Left colon (tissue), 2 donors: ENCODE measurements at regions not wholly inside any gene's neighbourhood (a gene's known extent, or its start where the extent isn't known, plus 50 kb on each side); places are given as distances from the start of the nearest gene placed in this dataset.

ENCODE experiments used
- ATAC-seq: fragments of 200-7000 bp; cut with Tn5 transposase; one replicate; pipeline ENCODE4 v1.9.1; 2020; ENCODE audit warnings: mild to moderate bottlenecking, moderate library complexity
- DNase-seq, 2 donors: peaks; one replicate each; pipeline ENCODE4 v3.0.0-alpha.2; 2020
- intact Hi-C, 2 donors: fragments of 100-400 bp; cut with DNase I in 1 of 2; cut with micrococcal nuclease in 1 of 2; formaldehyde crosslinking; loops; one replicate each; pipeline versions ENCODE4 v1.11.2 to v1.14.0; 2022; cut with DNase I, micrococcal nuclease
- donor health status: DM: no; HTN: no; CAD: no.
- donor health status: DM: yes; HTN: yes; CAD: no.

DNA sequence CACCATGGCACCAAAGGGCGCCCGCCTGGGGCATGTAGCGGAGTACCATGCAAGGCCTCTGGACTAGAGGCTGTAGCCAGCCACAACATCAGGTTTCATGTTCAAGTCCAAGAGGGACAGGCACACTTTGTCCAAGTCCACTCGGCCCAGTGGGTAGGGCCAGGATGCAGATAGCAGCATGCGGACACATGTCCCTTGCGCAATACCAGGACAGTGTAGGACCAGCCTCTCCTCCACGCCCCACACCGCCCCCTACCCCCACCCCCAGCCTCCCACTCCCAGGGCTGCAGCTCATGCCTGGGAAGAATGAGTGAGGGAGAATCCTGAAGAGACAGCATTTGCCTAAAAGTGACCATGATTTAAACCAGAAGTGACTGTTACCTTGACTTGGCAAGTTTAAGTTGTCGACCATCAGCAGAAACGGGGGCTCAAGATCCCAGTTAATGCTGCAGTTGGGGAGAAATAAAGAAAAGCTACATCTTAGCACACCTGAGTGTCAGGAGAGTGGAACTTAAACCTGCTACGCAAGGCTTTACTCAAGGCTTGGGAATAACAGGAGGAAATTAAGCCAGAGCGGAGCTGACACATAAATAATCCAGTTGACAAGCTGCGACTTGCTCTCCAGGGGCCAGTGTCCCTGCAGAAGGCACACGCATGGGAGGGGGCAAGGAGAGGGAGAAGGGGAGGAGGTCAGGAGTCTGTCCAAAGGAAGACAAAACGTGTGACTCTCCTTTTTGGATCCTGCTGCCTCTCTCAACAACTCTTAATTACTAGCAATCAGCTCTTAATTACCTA is 221.7 kb downstream of the BCOR start:
- no peak for DNase-seq
- intact Hi-C loops: no loop called here
- no peak for ATAC-seq

DNA sequence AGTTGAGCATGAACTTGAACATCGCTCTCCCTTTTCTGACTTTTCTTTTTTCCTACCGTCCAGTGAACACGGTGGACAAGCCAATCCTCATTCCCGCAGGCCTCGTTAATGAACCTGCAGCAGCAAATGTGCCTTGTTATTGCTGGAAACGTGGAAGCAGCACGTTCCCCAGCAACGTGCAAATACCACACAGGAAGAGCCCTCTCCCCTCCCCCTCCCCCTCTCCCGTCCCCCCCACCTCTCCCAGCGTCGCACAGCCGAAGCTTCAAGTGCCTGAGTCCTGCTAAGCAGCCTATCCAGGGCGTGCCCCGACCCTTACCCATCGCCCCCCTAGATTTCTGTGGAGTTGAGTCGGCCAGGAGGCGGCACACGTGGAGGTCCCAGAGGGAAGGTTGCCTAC is 219.9 kb downstream of the BCOR start:
- intact Hi-C loops: no loop called here
- DNase-seq: no peak
- no peak for ATAC-seq

DNA sequence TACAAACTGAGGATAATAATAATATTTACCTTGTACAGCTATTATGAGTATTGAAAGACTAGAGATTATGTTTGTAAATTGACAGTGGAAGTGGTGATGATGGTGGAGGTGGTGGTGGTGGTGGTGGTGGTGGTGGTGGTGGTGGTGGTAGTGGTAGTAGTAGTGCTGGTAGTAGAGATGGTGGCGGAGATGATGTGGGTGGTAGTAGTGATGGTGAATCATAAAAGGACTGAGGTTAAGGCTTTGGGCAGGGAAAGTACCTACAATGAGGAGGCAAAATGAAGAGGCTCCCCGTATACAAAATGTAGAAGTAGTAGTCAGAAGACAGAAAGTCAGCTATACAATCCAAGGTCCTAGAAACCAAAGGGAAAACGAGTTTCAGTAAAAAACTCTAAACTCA is 214.1 kb downstream of the BCOR start:
- DNase-seq (no peak), ATAC-seq (no peak)
- intact Hi-C loops: no loop called here

DNA sequence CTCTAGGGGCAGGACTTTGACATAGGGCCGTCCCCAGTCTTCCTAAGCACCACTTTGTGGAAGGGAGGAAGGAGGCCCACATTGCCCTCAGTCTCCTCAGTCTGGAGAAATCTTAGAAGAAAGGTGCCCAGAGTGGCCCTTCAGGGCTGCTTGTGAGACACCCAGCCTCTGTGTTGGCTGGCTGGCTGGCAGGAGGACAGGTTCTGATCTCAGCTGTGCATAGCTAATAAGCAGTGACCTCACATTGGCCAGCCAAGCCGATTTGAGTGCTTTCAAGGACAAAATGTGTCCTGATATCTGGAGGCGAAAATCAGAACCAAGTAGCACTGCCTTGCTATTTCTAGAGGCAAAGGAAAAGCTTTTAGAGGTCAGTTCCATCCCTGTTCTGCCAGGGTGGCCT is 211.5 kb downstream of the BCOR start:
- no peak for DNase-seq
- no peak for ATAC-seq
- intact Hi-C loops: no loop called here

DNA sequence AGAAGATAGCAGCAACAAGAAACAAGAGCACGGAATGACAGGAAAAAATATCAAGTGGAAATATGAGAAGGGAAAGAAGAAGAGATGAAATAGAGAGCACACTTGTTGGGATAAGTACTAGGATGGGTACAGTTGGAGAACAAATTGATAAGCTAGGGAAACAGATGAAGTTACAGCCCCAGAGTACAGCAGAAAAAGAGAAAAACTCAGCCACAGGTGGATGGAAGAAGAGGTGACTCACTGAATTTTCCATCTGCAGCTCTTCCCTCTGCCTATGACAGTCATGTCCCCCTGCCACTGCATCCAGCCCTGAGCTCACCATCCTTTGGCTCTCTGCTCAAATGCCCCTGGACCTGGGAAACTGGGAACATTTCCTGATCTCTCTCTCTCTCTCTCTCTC is 209.0 kb downstream of the BCOR start:
- intact Hi-C loops: no loop called here
- ATAC-seq: no peak
- no peak for DNase-seq

DNA sequence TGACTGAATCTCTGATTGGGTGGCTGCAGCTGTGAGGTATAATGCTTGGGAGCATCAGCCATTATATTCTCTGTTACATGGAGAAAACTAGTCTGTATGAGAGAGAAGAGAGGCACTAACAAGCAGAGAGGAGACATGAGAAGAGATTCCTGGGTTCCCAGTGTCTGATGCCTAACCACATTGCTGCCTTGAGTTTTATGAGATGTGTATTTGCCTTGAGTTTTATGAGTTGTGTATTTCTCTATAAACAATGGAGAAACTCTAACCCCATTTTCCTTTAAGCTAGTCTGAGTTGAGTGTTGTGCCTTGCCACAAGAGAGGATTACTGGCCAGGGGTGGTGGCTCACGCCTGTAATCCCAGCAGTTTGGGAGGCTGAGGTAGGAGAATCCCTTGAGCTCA is 208.1 kb downstream of the BCOR start:
- intact Hi-C loops: no loop called here
- ATAC-seq (peak; percentile 67), DNase-seq (no peak)

DNA sequence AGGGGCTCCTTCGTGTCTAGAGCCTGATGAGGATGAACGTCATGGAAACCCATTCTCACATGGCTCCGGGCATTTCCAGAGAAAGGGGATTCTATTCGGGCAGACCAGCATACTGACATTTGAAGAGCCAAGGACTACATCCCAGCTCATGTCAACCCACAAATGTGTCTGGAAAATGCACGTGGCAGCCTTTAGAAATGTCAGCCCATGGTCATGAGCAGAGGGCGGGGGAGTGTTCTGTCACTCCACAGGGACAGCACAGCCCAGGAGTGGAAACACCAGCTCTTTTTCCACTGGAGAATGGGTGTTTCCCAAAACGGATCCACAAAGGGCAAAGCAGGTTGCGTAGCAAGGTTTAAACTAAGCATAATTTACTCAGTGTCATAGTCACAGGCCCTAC is 207.0 kb downstream of the BCOR start:
- no peak for ATAC-seq
- intact Hi-C loops: no loop called here
- DNase-seq: no peak

DNA sequence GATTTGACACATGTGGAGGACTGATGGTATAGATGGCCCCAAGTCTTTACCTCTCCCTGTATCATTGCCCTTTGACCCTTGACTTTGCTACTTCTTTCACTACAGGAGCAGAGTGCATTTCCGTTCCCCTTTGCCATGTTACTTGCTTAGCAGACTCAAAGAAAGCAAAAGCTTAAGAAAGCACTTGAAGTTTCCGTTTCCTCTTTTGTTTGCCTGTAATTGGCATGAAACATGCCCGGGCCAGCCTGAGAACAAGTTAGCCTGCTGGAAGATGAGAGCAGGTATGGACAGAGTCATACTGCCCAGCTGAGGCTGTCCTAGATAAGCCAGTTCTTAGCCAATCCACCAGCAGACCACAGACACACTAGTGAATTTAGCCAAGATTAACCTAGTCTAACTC is 206.0 kb downstream of the BCOR start:
- intact Hi-C loops: no loop called here
- no peak for DNase-seq
- no peak for ATAC-seq

DNA sequence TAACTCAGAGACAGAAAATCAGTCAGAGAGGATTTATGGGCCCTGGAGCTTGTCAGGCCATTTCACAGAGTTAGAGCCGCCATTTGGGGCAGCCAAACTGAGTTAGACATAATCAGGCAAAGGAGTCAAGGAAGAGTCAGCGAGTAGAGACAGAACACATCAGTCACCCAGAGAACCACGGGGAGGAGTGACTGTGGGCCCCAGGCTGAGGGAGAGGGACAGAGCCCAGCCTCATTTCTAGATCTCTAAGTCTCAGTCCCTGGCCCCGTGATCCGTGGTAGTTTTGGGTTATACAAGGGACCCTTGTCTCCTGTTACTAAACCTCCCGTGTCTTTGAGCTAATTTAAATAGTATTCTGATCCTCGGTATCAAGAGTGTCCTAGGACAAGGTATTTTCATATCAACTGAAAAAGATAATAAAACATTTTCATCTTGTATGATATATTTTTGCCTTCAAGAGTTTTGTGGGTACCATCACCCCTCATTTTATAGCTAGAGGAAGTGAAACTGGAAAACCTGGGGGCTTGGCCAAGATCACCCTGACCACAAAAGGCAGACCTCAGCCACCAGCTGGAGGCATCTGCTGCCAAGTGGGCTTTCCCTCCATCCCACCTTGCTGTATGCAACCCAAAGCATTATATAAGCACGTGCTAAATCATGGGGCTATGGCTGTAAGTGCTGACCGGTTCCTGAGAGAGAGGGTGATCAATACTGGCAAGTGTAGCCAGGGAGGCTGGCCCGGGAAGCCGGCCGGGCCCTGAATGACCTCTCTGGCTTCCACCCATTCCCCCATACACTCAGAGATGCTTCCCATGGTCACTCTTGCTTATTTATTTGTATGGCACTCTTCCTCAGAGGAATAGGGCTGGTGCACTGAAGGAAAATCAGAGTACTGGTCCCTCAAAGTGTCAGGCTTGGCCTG is 204.1 kb downstream of the BCOR start:
- intact Hi-C loops: no loop called here
- DNase-seq (no peak), ATAC-seq (no peak)

DNA sequence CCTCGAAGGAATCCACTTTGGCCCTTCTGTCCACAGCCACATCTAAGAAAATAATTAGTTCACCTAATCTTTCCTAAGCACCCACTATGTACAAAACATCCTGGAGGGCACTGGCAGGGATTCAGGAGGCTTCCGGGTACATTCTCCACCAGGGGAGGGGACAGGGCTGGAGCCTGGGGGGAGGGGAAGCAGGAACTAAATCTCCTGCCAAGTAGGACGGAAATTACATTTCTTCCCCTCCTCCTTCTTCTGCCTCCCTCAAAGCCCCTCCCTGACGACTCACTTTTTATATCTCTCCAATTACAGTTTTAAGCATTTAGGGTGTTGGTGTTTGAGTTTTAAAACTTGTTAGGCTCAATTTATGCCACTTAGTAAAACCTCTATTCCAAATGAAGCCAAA is 203.1 kb downstream of the BCOR start:
- DNase-seq (peak; percentile 52 to 64), ATAC-seq (peak; percentile 70)
- intact Hi-C loops: no loop called here

DNA sequence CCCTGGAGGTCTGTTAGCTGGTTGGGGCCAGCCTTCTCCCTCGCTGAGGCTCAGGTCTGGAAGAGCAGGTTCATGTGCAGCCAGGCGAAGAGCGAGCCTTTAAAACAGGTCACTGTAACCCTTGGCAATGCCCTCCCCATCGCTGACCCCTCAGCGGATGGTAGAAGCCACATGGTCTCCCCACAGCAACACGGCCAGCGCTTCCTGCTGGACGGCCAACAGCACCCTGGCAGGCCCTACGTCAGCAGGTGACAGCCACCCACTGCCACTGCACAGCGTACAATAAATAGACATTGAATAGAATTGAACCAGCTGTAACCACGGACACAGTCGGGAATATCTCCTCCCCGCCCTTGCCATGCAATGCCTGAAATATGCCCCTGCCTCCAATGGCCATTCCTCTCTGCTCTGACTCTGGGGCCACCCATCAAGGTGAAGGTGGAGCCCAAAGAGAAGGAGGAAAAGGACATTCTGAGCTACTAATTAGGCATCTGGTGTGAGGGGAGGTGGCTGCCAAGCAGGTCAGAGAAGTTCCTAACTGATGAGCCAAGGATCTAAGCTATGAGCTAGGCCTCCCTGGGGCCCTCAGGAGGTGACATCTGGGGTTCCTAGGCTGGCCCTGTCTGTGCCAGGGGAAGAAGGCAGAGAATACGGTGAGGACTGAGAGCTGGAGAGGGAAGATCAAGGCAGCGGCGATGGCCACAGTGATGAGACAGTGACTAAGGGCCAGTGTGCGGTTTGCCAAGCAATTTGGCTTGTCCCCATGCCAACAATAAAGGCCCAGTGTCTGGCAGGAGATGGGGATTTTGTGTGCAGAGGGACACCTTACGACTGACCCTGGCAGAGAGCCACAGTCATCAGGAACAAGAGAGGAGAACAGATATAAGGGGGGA is 202.3 kb downstream of the BCOR start:
- peak; percentile 69 for ATAC-seq
- intact Hi-C loops: no loop called here
- peak; percentile 27 to 46 for DNase-seq

DNA sequence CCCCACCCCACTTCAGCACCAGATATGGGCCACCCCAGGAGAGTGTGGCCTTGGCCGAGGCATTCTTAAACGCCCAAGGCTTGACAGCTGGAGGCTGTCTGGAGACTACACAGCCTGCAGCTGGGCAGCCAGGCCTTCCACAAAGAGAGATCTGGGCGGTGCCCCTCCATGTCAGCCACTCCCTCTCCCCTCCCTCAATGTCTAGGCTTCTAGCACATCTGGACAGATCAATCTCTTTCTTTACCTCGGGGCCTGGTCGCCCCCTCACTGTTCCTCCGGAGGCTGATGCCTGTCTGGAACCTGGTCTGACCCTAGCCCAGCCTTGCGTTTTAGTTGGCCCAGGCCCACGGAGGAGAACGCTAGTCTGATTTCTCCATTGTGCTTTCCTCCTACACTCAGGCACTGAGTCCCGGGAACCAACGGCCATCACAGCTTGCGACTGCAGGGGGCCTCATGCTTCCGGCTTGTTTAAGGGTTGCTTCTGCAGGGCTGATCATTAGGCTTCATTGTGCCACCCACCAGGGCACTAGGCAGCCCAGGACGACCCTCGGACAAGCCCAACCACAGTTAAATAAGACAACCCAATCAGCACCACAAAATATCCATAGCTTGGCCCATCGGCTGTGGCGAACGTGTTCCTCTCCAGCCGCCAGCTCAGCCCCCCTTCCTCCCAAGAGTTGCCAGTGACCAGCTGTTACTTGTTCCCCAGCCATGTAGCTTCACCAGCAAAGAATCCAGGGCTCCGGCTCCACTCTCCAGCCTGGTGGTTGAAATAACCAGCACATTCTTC is 200.6 kb downstream of the BCOR start:
- no peak for ATAC-seq
- DNase-seq: no peak
- intact Hi-C loops: no loop called here

DNA sequence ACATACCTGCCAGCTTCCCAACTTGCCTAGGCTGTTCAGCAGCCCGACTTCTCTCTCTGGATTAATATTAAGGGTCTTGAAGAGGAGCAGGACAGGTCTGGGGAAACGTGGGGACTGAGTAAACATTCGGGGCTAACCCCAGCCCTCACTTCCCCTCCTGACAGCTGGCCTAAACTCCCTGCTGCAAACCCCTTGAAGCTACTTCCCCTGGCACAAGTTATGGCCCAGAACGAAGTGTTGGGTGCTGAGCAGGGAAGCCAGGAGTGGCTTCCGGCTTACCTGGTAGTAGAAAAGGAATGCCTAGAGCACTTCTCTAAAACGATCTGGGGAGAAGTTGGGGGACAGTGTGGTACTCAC is 200.0 kb downstream of the BCOR start:
- intact Hi-C loops: no loop called here
- ATAC-seq: no peak
- DNase-seq: no peak

DNA sequence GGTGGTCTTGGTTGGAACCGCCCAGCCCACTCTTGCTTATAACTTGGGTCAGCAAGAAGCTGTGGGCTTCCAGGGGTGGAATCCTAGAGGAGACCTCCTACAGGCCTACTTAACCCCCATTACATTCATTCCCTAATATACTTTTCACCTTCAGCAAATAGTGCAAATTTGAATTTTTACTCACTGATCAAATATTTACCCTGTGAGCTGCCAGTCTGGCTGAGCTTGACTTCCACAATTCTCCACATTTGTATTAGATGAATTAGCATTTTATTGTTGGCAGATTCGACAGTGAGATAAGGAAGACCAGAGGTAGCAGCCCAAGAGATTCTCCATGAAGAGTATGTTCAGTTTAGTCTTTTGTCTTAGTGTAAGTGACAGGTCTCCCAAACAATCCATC is 199.6 kb downstream of the BCOR start:
- no peak for DNase-seq
- intact Hi-C loops: no loop called here
- no peak for ATAC-seq

DNA sequence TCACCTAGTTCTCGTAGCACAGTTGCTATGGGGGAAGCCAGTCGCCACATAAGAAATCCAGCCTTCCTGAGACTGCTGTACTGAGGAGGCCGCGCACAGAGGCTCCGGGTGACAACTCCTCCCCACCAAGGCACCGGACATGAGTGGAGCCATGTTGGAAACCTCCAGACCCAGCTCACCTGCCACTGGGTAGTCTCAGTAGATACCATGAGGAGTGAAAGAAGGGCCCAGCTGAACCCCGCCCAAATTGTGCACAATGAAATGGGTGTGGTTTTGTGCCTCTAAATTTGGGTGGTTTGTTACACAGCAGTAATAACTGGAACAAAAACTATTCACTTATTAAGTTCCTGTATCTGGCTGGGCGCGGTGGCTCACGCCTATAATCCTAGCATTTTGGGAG is 198.7 kb downstream of the BCOR start:
- no peak for ATAC-seq
- intact Hi-C loops: no loop called here
- no peak for DNase-seq

DNA sequence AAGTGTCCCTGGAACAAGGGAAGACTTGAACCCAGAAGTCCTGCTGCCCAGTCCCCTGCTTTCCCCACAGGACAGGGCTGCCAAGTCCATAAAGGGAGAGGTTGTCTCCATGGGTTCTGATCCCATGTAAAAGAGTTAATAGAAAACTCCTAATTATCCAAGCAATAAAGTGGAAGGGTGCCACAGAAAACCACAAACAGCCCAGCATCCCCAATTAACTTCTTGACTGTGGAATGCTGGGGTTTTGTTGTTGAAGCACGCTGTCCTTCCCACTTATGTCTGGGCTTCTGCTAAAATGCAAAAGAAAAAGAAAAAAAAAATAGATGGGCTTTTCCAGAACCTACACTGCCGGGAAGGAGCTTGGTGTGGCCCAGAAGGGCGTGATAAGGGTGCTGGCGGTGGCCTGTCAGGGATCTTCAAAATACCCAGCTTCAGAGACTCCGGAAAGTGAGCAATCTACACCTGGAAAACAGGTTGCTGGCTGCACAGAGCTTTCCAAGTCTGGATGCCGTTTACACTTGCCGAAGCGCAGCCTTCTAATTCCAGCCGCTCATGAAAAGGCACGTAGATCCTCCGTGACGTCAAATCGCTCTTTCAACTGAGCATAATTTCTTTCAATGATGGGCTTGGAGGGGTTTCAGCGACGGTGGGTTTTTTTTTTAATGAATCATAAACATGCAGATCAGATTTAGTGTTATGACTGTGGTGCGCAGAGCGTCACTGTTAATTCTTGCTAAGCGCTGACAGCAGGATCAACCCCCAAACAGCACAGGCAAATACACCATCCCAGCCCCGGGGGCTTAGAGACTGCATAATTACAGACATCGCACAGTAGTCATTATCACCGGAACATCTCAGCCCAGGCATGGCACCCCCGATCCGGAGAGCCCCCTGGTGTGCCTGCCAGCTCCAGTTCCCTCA is 197.6 kb downstream of the BCOR start:
- intact Hi-C loops: no loop called here
- ATAC-seq: peak; percentile 28
- DNase-seq: no peak

DNA sequence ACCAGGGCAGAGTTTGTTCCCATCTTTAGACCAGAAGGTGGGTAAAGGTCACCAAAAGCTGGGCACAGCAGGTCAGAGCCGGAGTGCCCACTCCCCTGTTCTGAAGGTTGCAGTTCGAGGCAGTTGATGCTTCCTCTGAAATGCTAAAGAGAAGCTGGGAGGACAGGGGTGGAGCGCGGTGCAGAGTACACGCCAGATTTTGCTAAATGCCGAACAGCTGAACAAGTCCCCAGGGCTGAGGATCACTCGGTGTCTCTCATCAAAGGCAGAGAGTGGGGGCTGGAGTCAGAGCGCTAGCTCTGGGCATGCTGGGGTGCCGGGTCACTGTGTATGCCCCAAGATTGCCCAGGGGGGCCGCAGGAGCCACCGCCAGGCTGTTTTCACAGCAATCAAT is 197.0 kb downstream of the BCOR start:
- ATAC-seq (peak; percentile 18), DNase-seq (no peak)
- intact Hi-C loops: no loop called here

DNA sequence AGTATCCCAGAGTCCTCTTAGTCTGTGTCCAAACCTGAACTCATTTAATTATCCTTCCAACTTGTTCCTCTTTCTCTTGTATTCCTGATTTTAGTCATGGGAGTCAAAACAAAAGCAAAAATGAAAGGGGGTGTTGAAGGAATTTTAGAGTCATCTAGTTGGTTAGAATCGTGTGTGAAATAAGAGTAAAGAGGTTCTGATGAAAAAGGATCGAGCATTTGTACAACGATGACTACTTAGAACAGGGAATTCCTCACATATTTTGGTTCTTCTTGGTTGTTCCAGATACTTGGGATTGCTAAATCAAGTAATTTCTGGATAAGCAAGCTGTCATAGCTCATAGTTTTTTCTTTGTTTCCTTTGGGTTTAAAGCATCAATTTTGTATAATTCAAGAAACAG is 194.4 kb downstream of the BCOR start:
- ATAC-seq (no peak), DNase-seq (no peak)
- intact Hi-C loops: no loop called here
